Kidney glomerular epithelial cell (primary cell): ENCODE measurements at regions not wholly inside any gene's neighbourhood (a gene's known extent, or its start where the extent isn't known, plus 50 kb on each side); places are given as distances from the start of the nearest gene placed in this dataset.
"Not testable (repeated sequence)": the region's sequence is repeated elsewhere in the genome, so short reads cannot be mapped to it uniquely, and the experiment has no call there.

ENCODE experiments used
- DNase-seq: peaks from one replicate; lab custom pipeline; 2025; lab: John Stamatoyannopoulos, UW

DNA sequence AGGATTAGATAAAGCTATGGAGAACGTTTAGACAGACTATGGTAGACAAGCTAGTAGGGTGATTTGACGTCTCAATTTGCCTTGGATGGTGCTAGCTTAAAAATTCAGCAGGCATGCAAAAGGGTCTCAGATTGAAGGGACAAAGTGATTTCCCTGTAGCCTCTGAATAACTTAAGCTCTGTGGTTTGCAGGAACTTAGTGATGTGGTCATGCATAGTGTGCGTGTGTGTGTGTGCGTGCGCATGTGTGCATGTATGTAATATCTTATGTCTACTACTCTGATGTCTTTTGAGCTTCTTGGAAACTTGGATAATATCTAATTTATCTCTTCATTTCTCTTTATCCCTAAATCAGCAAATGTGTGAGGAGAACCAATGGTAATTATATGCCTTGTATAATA lies 183.6 kb upstream of the TNC start:
- DNase-seq: no peak

DNA sequence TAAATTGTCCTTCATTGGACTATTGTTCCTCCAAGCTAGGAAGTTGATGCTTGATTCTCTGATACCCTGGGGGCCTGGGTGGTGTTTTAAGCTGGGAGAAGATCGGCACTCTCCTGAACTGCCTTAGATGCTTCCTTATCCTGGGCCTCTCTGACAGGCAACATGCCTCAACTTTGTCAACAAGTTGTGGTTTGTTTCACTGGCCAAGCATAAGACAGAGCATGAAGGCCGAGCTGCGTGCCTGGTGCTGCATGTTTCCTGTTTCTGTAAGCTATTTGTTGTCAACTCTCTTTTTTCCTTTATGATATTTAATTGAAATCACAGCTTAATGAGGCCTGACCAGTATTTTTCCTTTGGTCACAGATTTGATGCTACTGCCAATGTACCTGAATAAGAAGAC lies 187.6 kb upstream of the TNC start:
- no peak for DNase-seq

DNA sequence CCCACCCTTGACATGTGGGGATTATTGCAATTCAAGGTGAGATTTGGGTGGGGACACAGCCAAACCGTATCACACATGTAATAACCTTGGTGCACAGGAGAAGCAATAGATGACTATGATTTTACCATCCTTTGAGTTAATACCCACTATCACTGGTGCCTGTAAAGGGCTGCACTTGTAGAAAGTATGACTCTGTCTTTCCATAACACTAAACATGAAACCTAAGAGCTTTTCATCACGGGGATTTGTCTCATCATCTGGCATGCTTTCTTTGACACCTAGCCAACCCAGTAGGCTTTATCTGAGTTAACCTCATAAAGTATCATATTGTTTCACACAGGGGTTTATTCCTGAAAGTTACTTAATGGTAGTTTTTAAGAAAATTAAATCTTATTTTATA lies 188.9 kb upstream of the TNC start:
- peak; percentile 18 for DNase-seq

DNA sequence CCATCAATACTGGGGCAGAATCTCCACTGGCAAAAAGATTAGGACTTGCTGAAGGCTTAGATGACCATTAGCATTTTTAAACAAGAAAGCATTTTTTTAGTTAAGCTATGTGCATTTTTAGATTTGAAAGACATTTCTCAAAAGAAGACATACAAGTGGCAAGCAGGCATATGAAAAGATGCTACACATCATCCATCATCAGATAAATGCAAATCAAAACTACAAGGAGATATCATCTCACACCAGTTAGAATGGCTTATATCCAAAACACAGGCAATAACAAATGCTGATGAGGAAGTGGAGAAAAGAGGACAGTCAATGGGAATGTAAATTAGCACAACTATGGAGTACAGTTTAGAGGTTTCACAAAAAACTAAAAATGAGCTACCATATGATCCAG lies 195.6 kb upstream of the TNC start:
- no peak for DNase-seq

DNA sequence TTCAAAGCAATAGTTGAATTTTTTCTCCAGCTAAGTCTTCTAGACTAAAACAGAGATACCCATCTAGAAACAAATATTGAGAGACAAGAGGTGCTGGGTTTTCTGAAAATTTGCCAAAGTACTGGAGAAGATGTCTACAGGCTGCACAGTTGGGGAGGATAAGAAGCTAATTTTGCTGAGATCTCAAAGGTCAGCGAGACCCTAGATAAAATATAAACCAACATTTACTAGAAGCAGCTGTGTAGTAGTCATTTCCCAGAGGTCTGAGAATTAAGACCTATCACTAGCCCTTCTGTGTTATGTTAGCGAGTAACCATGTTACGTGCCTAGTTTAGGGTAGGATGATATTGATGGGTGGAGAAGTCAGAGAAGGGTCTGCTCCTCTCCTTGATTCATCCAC lies 208.5 kb upstream of the TNC start:
- DNase-seq: no peak

DNA sequence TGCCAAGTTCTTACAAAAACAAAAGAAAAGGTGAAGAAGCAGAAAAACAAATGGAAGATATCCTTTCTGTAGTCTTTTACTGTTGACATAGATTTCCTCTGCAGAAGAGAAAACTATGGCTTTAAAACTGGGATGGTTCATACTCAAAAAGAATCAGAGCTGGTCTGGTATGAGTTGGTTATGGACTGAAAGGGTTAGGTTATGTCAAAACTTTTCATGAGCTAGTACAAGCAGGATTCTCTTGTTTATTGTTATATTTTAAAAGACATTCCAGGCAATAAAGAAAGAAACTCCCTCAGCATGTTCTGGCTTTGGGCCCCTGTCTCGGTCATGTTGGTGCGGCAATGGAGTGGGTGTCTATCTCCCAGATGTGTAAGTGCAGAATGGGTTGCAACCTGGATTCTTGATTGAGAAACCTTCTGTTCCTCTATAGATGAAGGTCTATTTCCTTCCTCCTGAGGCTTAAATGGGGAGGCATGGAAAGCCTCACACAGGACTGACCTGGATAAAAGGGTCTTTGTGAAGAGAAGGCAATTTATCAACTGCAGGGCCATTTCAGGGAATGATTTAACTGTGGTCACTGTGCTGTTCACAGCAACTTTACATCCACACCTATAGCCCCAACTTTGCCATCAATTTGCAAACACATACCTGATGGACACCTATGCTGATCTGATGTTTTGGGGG lies 209.6 kb upstream of the TNC start:
- no peak for DNase-seq

DNA sequence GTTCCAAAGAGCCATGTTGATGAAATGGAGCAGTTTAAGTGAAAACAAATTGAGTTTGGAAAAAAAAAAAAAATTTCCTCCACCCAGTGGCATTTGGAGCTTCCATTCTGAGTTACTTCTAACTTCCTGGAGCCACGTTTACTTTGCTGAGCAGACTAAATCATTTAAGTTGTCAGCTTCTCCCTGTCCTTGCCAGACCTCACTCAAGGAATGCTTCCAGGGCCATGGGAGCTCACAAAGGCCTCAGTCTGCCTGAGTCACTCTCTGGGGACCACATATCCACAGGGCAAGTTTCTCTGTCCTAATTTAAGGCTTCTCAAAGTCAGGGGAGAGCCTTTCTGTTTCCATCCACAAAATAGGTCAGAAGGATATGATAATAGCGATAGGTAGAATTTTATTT lies 210.3 kb upstream of the TNC start:
- DNase-seq: no peak

DNA sequence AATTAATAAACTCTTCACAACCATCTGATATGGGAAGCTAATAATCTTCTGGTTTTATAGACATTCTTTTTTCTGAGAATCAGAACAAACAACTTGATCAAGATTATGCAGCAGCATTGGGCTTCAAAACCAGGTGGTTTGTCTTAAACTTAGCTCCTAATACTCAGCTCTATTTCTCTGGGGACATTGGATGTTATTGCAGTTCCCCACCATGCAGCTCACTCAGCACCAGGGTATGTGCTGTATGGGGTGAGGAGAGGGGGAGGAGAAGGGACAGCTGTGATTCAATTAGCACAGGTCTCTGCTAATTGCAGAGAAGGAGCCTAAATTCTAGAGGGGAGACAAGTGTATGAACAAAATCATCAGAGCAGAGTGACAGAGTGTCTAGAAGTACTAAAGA lies 210.7 kb upstream of the TNC start:
- DNase-seq: no peak

DNA sequence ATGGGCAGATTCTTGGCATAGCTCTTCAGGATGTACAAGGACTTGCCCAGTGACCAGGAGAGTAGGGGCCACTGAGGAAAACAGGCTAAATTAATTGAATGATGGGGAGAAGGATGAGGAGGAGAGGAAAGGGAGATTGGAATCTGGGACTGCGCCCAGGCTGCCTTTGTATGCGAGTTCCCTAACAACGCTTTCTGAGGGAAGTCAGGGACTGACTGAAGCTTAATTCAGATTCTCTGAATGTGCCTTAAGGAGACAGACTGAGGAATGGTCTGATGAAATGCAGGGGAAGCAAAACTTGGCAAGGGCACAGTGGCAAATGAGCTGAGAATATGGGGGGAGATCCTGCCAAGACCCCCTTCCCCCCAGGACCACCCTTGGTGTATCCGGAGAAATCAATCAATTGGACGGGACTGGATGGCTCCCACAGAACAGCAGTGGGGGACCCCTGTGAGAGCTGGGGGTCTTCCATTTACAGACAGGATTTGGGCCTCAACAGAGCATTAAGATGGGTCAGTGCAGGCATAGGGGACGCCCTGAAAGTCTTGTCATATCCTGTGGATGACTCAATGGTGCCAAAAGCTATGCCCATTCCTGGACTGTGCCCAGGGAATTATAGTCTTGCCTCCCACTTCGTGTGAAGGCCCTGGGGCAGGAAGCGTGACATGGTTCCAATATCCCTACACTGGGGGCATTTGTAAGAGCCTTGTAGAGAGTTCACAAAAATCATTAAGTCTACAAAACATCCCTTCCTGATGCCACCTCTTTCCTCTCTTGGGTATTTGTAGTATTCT lies 215.5 kb upstream of the TNC start:
- DNase-seq: no peak

DNA sequence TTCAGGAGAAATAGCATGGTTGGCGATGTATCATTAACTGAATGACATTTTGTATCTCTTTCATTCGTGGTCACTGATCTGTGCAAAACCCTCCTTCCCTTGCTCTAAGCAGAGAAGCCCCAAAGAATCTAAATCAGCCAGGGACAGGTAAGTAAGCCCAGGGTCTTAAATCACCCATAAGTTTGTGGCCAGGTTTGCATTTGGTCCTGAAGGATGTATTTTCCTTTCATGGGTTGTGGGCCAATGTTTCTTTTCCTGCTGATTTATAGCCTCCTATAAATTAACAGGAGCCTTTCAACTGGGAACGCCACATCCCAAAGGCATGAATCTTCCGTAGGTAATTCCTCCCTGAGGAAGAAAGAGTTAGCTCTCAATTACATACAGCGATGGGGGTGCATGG lies 217.5 kb upstream of the TNC start:
- DNase-seq: no peak

DNA sequence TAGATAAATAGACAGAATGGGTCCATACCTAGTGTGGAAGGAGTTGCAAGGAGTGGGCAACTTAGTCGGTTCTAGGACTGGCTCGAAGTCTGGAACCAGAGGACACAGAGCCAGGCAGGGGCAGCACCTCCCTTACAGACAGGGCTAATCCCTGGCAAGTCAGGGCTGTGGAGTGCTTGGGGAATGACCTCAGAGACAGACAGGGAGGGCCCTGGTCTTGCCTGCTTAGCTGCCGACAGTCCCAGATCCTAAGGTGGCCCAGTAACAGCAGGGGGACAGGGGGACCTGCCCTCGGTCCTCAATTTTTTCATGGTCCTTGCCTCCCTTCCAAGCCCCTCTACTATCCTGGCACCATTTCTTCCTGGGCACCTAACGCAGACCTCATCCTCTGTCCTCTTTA lies 222.4 kb upstream of the TNC start:
- DNase-seq: no peak

DNA sequence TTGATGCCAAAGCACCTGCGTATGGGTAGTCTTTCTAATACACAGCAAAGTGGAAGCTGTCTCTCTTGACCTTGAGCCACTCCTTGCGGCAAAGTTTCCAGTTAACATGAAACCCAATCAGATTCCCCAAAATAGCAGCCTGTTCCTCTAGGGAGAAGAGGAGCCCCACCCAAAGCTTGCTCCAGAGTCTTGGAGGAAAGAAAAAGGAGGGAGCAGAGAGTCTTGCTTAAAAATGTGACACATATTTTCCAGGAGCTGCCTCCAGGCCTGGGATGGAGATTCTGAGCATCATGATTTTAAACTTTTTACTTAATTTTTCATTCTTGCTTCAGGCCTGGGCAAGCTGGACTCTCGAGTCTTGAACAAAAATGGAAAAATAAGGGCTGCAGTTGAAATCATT lies 223.5 kb upstream of the TNC start:
- no peak for DNase-seq

DNA sequence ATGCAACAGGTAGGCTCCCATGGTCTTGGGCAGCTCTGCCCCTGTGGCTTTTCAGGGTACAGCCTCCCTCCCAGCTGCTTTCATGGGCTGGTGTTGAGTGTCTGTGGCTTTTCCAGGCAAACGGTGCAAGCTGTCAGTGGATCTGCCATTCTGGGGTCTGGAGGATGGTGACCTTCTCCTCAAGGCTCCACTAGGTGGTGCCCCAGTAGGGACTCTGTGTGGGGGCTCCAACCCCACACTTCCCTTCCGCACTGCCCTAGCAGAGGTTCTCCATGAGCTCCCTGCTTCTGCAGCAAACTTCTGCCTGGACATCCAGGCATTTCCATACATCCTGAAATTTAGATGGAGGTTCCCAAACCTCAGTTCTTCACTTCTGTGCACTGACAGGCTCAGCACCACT lies 229.8 kb upstream of the TNC start:
- not testable (repeated sequence) for DNase-seq

DNA sequence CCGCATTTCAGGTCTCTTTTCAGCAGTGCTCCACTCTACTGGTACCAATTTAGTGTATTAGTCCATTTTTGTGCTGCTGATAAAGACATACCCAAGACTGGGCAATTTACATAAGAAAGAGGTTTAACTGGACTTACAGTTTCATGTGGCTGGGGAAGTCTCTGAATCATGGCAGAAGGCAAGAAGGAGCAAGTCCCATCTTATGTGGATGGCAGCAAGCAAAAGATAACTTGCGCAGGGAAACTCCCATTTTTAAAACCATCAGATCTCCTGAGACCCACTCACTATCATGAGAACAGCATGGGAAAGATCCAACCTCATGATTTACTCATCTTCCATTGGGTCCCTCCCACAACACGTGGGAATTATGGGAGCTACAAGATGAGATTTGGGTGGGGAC lies 231.0 kb upstream of the TNC start:
- DNase-seq: not testable (repeated sequence)

DNA sequence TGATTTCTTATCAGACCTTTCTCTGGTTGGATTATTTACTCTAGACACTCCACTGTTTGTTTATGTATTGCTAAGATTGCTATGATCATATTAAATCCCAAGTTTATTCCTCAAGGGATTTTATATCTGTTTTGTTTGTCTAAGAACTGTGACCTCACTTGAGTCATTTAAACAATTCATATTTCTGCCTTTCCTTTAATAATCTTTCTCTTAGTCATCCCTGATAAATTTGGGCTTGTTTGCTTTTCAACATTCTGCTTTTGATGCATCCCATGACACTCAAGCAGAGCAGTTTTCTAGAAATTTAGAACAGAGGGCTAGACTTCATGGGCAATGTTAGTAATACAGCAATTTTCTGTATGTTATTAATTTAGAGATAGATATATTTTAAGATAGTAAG lies 231.6 kb upstream of the TNC start:
- DNase-seq: no peak

DNA sequence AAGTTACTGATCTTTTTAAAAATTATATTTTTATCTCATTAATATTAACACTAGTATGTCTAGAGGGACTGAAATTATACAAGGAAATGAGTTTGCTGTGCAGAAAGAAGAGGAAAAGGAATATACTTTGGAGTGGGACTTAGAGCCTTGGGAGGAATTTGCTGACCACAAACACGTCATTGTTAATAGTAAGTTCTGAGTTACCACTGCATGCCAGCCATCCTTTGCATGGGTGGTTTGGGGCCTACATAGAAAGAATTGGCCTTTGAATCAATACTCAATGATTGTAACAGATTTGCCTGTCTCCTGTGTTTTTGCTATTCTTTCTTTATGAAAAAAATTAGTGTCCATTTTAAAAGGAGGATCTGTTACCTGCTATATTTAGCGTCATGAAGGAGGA lies 232.6 kb upstream of the TNC start:
- DNase-seq: no peak

DNA sequence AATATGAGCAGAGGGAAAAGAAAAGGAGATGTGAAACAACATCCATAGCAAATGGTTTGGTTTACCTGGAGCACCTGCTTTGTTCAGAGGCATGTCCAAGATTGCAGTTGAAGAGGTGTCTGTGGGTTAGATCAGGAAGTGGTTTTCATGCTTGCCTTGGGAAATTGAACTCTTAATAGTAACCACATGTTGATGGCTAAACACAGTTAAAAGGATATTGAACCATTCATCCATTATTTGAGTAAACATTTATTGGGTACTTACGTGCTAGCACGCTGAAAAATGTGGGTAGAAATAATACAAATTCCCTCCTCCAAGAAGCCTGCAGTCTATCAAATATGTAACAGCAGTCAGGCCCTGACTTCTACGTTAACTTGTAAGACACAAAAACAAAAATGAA lies 235.7 kb upstream of the TNC start:
- DNase-seq: peak; percentile 1

DNA sequence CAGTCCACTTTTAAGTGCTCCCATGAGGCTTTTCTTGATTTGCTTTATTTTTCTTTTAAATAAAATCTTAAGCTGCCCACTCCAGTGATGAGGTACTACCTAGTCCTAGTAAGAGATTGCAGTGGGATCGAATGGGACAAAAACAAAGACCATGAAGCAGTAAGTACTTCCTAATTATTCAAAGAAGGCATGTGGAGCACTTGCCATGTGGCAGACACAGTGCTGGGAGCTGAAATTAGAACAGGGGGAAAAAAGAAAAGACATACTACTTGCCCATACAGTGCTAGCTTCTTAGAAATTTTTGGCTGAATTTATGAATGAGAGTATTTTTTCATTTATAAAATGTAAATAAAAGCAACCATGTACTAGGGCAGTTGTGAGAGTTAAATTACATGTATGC lies 239.9 kb upstream of the TNC start:
- no peak for DNase-seq

DNA sequence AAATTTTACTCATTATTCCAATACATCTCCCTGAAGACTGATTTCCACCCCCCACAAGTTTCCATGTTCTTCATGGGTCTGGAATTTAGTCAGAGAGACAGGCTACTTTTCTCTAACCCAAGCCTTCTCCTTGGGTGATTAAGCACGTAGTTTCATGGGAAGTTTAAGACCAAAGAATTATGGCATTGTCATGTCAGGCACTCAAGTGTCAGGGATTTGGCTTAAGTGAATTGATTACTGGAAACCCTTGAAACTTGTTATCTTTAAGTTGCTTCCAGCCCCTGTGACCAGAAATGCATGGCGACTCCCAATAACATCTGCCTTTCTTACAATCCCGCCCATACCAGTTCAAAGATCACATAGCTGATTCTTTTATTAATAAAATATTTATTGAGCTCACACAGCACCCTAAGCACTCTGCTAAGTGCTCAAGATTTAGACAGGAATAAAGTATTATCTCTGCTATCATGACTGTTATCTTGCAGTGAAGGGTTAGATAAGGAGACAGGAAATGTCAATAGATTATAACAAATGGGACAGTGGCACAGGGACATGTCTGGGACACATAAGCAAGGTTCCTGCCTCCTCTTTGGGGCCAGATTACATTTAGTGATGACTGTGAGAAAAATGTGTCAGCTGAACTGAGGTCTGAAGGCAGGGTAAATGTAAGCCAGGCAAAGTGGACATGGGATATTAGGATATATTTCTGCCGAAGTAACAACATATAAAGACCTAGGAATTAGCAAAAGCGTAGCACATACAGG lies 241.2 kb upstream of the TNC start:
- no peak for DNase-seq

DNA sequence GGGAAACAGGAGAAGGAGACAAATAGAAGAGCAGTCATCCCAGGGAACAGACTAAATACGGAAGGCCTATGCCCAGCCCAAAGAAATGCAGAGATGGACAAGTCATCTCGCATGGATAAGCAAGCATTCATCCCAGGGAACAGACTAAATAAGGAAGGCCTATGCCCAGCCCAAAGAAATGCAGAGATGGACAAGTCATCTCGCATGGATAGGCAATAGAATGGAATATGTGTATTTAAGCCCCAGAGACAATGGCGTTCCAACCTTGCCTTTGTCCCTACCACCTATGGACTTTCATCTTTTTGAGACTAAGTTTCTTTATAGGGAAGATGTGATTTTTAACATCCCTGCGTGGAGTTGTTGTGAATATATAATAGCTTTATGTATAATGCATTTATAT lies 242.2 kb upstream of the TNC start:
- DNase-seq: no peak

DNA sequence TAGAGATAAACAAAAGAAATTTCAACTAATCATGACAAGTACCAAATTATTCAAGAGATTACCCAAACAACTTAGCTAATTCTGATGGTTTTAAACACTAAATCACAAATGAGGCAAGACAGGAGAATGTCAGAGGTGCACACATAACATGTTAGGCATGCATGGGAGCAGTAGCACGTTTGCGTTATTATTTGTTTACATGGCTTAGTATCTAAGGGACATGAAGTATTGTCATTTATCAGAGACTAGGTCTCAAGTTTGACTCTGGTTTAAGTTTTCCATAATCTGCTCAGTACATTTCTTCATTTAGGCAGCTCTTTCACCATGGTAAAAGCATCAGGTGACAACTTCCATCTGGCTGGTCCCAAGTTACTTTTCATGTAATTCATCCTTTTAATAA lies 244.1 kb upstream of the TNC start:
- DNase-seq: no peak

DNA sequence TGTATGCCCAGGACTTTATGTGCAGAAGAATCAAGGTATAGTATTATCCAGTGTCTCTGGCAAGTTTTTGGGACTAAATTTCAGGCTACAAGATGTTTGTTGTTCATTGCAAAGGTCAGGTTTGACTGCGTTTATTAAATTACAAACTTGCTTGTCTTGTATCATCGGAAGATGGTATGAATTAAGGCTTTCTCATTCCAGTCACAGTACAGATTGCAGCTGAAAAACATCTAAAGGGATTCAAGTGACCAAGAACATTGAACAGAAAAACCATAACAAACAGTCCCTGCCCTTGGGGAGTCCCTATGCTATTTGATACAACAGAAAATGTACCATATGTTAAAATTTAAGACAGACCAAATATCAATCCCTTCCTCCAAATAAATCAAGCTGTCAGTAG lies 244.7 kb upstream of the TNC start:
- no peak for DNase-seq

DNA sequence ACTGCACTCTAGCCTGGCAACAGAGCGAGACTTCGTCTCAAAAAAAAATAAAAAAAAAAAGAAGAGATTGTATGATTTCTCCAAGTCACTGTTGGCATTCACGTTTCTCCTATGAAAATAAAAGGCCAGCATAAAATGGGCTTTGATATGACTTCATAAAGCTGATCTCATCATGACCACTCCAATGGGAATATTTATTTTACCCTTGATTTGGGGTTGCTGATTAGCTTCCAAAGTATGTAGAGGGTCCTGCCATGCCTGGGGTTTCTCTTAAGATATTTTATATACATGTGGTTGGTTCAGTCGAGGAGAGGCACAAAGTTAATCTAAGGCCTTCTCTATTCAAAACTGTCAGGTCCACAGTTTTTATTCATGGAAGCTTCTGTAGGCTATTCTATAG lies 247.0 kb upstream of the TNC start:
- no peak for DNase-seq
